ENCODE measurements at regions not wholly inside any gene's neighbourhood (a gene's known extent, or its start where the extent isn't known, plus 50 kb on each side); places are given as distances from the start of the nearest gene placed in this dataset.

DNA sequence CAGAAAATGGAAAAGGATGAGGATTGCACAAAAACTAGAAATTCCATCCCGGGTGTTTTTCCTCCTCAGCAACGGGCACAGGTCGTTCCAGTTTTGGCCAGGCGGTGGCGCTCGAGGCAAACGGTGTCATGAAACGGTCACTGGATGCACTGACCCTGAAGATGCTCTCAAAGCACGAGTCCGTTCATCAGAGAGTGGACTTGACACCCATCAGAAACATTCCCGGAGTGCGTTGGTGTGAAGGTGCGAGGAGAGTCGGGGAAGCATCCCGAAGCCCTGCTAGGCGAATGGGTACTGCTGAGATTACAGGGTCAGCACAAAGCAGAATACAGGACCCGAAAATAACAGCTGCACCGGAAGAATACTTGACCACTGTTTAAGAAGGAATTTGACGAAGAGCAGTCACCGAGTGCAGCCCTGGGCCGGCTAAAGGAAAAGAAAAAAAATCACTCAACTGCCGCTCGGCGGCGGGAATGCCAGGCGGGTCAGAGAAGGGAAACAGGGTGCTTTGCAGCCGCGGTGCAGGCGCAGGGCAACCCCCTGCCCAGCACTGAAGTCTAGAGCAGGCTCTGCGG lies 71.7 kb upstream of the ETS2 start (continued):
- TF ChIP-seq TBL1XR1 (IDR thresholded peaks at IDR 0.05; ENCODE audit: low read length in 2 of 2) (0 out of 4 replicates have a peak, but pooled peaks of 1 of the 2 experiments have one; percentile 48), SOX6 (IDR thresholded peaks at IDR 0.05) (no peak), ZNF785 (CRISPR knock-in tag; IDR thresholded peaks at IDR 0.05) (no peak), KAT8 (IDR thresholded peaks at IDR 0.05; ENCODE audit: low read depth) (no peak), CEBPG (CRISPR knock-in tag; IDR thresholded peaks at IDR 0.05) (no peak), CEBPG (tag; conservative IDR thresholded peaks at IDR 0.05 in 1 of 2, IDR thresholded peaks at IDR 0.05 in 1 of 2) (no peak), RB1 (IDR thresholded peaks at IDR 0.05; ENCODE audit: low read depth) (peak; percentile 29; the same call in 1 of the 2 replicates), NCOA4 (IDR thresholded peaks at IDR 0.05; ENCODE audit: partially characterized antibody) (no peak), LCOR (CRISPR knock-in tag; IDR thresholded peaks at IDR 0.05) (no peak), POLR2H (tag; IDR thresholded peaks at IDR 0.05; ENCODE audit: low read depth) (no peak), CREB1 (IDR thresholded peaks at IDR 0.05) (no peak), CREB1 (CRISPR knock-in tag; IDR thresholded peaks at IDR 0.05) (0 out of 2 replicates have a peak, but pooled peaks have one; percentile 42), MYC (IDR thresholded peaks at IDR 0.05; ENCODE audit: low read depth, low read length) (0 out of 2 replicates have a peak, but pooled peaks have one; percentile 26), MYC (CRISPR knock-in tag; IDR thresholded peaks at IDR 0.05; ENCODE audit: borderline replicate concordance, low read depth) (no peak), KDM5B (IDR thresholded peaks at IDR 0.05; ENCODE audit: insufficient replicate concordance, low read depth, low read length) (no peak), RFX1 (IDR thresholded peaks at IDR 0.05) (no peak)
- TF ChIP-seq, protein P1, sequence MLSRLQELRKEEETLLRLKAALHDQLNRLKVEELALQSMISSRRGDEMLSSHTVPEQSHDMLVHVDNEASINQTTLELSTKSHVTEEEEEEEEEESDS (CRISPR knock-in tag; IDR thresholded peaks at IDR 0.05), result no peak
- TF ChIP-seq, protein P2, sequence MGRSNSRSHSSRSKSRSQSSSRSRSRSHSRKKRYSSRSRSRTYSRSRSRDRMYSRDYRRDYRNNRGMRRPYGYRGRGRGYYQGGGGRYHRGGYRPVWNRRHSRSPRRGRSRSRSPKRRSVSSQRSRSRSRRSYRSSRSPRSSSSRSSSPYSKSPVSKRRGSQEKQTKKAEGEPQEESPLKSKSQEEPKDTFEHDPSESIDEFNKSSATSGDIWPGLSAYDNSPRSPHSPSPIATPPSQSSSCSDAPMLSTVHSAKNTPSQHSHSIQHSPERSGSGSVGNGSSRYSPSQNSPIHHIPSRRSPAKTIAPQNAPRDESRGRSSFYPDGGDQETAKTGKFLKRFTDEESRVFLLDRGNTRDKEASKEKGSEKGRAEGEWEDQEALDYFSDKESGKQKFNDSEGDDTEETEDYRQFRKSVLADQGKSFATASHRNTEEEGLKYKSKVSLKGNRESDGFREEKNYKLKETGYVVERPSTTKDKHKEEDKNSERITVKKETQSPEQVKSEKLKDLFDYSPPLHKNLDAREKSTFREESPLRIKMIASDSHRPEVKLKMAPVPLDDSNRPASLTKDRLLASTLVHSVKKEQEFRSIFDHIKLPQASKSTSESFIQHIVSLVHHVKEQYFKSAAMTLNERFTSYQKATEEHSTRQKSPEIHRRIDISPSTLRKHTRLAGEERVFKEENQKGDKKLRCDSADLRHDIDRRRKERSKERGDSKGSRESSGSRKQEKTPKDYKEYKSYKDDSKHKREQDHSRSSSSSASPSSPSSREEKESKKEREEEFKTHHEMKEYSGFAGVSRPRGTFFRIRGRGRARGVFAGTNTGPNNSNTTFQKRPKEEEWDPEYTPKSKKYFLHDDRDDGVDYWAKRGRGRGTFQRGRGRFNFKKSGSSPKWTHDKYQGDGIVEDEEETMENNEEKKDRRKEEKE (IDR thresholded peaks at IDR 0.05; ENCODE audit: borderline replicate concordance in 1 of 2, control insufficient read depth in 1 of 2, low read depth in 2 of 2, low read length in 1 of 2), result no peak
- TF ChIP-seq, protein P3, sequence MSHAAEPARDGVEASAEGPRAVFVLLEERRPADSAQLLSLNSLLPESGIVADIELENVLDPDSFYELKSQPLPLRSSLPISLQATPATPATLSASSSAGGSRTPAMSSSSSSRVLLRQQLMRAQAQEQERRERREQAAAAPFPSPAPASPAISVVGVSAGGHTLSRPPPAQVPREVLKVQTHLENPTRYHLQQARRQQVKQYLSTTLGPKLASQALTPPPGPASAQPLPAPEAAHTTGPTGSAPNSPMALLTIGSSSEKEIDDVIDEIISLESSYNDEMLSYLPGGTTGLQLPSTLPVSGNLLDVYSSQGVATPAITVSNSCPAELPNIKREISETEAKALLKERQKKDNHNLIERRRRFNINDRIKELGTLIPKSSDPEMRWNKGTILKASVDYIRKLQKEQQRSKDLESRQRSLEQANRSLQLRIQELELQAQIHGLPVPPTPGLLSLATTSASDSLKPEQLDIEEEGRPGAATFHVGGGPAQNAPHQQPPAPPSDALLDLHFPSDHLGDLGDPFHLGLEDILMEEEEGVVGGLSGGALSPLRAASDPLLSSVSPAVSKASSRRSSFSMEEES (CRISPR knock-in tag; IDR thresholded peaks at IDR 0.05), result no peak
- TF ChIP-seq, protein P4, sequence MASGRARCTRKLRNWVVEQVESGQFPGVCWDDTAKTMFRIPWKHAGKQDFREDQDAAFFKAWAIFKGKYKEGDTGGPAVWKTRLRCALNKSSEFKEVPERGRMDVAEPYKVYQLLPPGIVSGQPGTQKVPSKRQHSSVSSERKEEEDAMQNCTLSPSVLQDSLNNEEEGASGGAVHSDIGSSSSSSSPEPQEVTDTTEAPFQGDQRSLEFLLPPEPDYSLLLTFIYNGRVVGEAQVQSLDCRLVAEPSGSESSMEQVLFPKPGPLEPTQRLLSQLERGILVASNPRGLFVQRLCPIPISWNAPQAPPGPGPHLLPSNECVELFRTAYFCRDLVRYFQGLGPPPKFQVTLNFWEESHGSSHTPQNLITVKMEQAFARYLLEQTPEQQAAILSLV (tag; IDR thresholded peaks at IDR 0.05), result no peak
- TF ChIP-seq, protein P5, sequence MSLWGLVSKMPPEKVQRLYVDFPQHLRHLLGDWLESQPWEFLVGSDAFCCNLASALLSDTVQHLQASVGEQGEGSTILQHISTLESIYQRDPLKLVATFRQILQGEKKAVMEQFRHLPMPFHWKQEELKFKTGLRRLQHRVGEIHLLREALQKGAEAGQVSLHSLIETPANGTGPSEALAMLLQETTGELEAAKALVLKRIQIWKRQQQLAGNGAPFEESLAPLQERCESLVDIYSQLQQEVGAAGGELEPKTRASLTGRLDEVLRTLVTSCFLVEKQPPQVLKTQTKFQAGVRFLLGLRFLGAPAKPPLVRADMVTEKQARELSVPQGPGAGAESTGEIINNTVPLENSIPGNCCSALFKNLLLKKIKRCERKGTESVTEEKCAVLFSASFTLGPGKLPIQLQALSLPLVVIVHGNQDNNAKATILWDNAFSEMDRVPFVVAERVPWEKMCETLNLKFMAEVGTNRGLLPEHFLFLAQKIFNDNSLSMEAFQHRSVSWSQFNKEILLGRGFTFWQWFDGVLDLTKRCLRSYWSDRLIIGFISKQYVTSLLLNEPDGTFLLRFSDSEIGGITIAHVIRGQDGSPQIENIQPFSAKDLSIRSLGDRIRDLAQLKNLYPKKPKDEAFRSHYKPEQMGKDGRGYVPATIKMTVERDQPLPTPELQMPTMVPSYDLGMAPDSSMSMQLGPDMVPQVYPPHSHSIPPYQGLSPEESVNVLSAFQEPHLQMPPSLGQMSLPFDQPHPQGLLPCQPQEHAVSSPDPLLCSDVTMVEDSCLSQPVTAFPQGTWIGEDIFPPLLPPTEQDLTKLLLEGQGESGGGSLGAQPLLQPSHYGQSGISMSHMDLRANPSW (CRISPR knock-in tag; IDR thresholded peaks at IDR 0.05), result no peak
